ENCODE measurements at regions not wholly inside any gene's neighbourhood (a gene's known extent, or its start where the extent isn't known, plus 50 kb on each side); places are given as distances from the start of the nearest gene placed in this dataset.

GRCh38 chr3:41064070-41064469 lies 135.2 kb upstream of the CTNNB1 start:
- FAIRE-seq (no peak), DNase-seq (ENCODE audit: low spot score in 2 of 2) (no peak)

GRCh38 chr3:41064526-41064925 lies 134.8 kb upstream of the CTNNB1 start:
- FAIRE-seq, result no peak

GRCh38 chr3:41065340-41065739 lies 134.0 kb upstream of the CTNNB1 start:
- FAIRE-seq, result no peak
- no peak for DNase-seq (ENCODE audit: low spot score in 2 of 2)

More at GRCh38 chr3:41064526-41064925, 134.8 kb upstream of the CTNNB1 start:
- DNase-seq (ENCODE audit: low spot score in 2 of 2), result no peak

- DNase-seq (ENCODE audit: low spot score in 2 of 2) (no peak), FAIRE-seq (no peak)
Measured at GRCh38 chr3:41073190-41073589, 126.1 kb upstream of the CTNNB1 start.

- no peak for DNase-seq (ENCODE audit: low spot score in 2 of 2)
- no peak for FAIRE-seq
Measured at GRCh38 chr3:41075975-41076374, 123.3 kb upstream of the CTNNB1 start.

- FAIRE-seq (no peak), DNase-seq (ENCODE audit: low spot score in 2 of 2) (no peak)
Measured at GRCh38 chr3:41076399-41076798, 122.9 kb upstream of the CTNNB1 start.

GRCh38 chr3:41080141-41080540 lies 119.2 kb upstream of the CTNNB1 start:
- FAIRE-seq (no peak), DNase-seq (ENCODE audit: low spot score in 2 of 2) (no peak)

- no peak for FAIRE-seq
- DNase-seq (ENCODE audit: low spot score in 2 of 2), result no peak
Measured at GRCh38 chr3:41088882-41089281, 110.4 kb upstream of the CTNNB1 start.

- FAIRE-seq (no peak), DNase-seq (ENCODE audit: low spot score in 2 of 2) (no peak)
Measured at GRCh38 chr3:41089566-41089965, 109.7 kb upstream of the CTNNB1 start.

- FAIRE-seq (no peak), DNase-seq (ENCODE audit: low spot score in 2 of 2) (no peak)
Measured at GRCh38 chr3:41092844-41093243, 106.5 kb upstream of the CTNNB1 start.

GRCh38 chr3:41093476-41093875 lies 105.8 kb upstream of the CTNNB1 start:
- FAIRE-seq (no peak), DNase-seq (ENCODE audit: low spot score in 2 of 2) (no peak)

- no peak for DNase-seq (ENCODE audit: low spot score in 2 of 2)
- no peak for FAIRE-seq
Measured at GRCh38 chr3:41094351-41094750, 105.0 kb upstream of the CTNNB1 start.

GRCh38 chr3:41095702-41096101 lies 103.6 kb upstream of the CTNNB1 start:
- DNase-seq (ENCODE audit: low spot score in 2 of 2), result no peak
- FAIRE-seq, result no peak

- FAIRE-seq (no peak), DNase-seq (ENCODE audit: low spot score in 2 of 2) (no peak)
Measured at GRCh38 chr3:41097896-41098496, 101.3 kb upstream of the CTNNB1 start.

GRCh38 chr3:41101231-41101630 lies 98.1 kb upstream of the CTNNB1 start:
- DNase-seq (ENCODE audit: low spot score in 2 of 2), result no peak
- no peak for FAIRE-seq

GRCh38 chr3:41102053-41102556 lies 97.2 kb upstream of the CTNNB1 start:
- no peak for FAIRE-seq

GRCh38 chr3:41102750-41103149 lies 96.6 kb upstream of the CTNNB1 start:
- no peak for DNase-seq (ENCODE audit: low spot score in 2 of 2)
- no peak for FAIRE-seq

More at GRCh38 chr3:41102053-41102556, 97.2 kb upstream of the CTNNB1 start:
- no peak for DNase-seq (ENCODE audit: low spot score in 2 of 2)

- DNase-seq (ENCODE audit: low spot score in 2 of 2) (no peak), FAIRE-seq (no peak)
Measured at GRCh38 chr3:41103200-41103599, 96.1 kb upstream of the CTNNB1 start.

GRCh38 chr3:41104147-41104546 lies 95.2 kb upstream of the CTNNB1 start:
- FAIRE-seq, result no peak
- no peak for DNase-seq (ENCODE audit: low spot score in 2 of 2)

- DNase-seq (ENCODE audit: low spot score in 2 of 2), result no peak
- FAIRE-seq, result no peak
Measured at GRCh38 chr3:41106691-41107090, 92.6 kb upstream of the CTNNB1 start.

GRCh38 chr3:41111011-41111410 lies 88.3 kb upstream of the CTNNB1 start:
- no peak for DNase-seq (ENCODE audit: low spot score in 2 of 2)
- no peak for FAIRE-seq

GRCh38 chr3:41112466-41112865 lies 86.8 kb upstream of the CTNNB1 start:
- FAIRE-seq (no peak), DNase-seq (ENCODE audit: low spot score in 2 of 2) (no peak)

- DNase-seq (ENCODE audit: low spot score in 2 of 2) (no peak), FAIRE-seq (no peak)
Measured at GRCh38 chr3:41115069-41115468, 84.2 kb upstream of the CTNNB1 start.

Measured in frontal cortex (tissue), 3 donors.